AG20443 (cell line): ENCODE measurements at regions not wholly inside any gene's neighbourhood (a gene's known extent, or its start where the extent isn't known, plus 50 kb on each side); places are given as distances from the start of the nearest gene placed in this dataset.
A peak's percentile ranks its signal among the peaks of the same experiment; 100 is the strongest.

Source experiments
- DNase-seq: peaks from one replicate; pipeline ENCODE4 v3.0.0; 2012; ENCODE audit warnings: low spot score, mixed read lengths

DNA sequence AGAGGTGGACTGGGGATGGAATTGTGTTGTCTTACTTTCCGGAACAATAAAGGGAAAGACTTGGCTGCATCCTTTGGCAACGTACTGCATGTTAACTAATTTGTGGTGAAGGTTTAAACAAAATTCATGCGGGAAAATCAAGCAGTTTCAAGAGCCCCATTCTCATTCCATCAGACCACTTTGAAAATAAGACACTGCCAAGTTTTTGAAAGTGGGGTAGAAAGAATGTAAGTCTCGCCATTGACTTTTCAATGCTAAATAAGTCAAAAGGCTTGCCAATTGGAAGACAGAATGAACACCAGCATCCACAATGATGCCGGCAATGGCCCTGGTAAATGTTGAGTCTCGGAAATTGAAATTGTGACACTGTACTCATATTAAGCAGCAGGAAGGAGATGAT, 322.0 kb downstream of the RND3 start:
- DNase-seq: peak; percentile 14

DNA sequence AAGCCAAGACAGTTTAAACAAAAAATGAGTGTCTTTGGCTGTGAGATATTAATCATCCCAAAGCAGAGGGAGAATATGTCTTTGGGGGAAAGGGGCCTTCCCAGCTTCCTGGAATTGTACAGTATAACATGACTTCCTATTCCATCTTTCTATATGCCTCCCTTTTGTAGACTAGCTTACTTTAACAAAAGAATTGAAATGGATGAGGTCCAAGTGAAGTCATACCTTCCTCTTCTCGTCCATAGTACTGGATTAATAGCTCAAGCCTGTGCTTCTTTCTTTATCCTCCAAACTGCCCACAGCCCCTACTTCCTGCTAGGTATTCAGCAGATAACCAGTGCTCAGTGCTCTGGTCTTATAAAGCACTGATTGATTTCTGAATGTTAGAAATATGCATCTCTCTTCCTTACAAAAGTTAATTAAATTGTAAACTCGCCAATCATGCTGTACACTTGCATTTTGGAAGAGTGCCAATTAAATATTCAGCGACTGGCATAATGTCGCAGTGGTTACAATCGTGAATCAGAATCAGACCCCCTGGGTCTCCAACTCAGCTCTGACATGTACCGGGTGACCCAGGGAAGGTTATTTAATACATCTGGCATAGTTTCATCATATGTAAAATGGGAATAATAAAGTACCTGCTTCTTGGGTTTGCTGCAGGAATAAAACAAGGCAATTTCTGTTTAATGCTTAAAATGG, 325.1 kb downstream of the RND3 start:
- no peak for DNase-seq

GRCh38 chr2:150160058-150160457, 327.4 kb downstream of the RND3 start:
- DNase-seq: no peak

GRCh38 chr2:150159300-150159699, 328.2 kb downstream of the RND3 start:
- no peak for DNase-seq

- no peak for DNase-seq
These were observed 330.6 kb downstream of the RND3 start for GRCh38 chr2:150156876-150157275.

DNA sequence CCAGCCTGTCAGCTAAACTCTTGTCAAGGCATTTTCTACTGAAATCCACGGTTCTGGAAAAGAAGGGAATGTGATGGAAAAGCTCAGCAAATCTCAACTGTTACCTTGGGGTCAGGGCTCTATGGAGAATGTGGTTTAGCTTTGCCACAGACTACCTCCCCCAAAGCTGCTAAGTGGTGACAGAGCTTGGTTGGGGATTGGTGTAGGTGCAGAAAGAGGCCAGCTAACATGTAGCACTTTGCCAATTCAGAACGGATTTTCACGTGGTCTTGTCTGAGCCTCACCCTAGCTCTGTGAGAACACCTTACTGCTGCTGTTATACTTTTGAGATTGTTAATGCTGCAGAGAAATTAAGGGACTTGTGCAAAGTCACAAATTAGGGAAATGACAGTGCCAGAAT, 331.1 kb downstream of the RND3 start:
- DNase-seq: no peak

- no peak for DNase-seq
These were observed 333.1 kb downstream of the RND3 start for GRCh38 chr2:150154308-150154797.

DNA sequence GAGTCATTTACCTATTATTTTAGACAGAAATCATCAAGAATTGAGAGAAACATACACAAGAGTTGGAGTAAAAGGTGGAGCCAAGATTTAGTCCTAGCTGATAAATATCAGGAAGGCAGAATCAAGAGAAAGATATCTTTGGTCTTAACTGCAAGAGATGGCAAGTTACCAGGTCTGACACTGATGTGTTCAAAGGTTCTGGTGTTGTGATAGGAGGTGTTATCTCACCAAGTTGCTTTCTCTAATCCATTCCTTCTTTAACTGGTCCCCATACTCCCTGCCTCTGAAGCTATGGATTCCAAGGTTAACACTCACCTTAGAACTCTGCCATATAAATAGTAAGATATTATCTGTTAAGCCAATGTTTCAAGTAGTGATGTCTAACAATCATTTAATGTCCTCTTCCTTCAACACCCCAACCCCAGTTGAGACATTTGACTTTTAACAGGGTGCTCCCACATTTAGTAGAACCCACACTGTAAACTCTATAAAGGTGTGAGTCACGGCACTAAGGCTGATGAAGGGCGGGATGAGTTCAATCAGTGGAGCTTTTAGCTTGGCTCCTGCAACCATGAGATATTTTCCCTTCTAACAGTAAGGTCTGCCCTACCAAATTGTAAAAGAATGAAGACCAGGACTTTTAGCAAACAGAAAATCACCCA, 333.7 kb downstream of the RND3 start:
- no peak for DNase-seq

GRCh38 chr2:150152230-150152629, 335.2 kb downstream of the RND3 start:
- DNase-seq: no peak

DNA sequence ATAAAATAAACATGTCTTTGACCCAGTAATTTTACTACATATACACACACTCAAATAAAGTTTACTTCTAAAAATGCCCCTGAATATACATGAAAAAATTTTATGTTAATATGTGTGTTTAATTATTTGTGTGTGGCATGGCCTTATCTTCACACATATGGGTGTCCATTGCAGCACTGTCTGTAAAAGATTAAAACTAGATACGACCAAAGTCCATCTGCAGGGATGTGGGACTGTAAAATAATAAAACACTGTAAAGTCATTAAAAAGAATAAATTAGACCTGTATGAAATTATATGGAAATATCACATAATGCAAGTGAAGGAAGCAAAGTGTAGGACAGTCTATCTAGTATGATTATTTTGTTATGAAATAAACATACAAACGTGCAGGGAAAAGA, 337.3 kb downstream of the RND3 start:
- no peak for DNase-seq

DNA sequence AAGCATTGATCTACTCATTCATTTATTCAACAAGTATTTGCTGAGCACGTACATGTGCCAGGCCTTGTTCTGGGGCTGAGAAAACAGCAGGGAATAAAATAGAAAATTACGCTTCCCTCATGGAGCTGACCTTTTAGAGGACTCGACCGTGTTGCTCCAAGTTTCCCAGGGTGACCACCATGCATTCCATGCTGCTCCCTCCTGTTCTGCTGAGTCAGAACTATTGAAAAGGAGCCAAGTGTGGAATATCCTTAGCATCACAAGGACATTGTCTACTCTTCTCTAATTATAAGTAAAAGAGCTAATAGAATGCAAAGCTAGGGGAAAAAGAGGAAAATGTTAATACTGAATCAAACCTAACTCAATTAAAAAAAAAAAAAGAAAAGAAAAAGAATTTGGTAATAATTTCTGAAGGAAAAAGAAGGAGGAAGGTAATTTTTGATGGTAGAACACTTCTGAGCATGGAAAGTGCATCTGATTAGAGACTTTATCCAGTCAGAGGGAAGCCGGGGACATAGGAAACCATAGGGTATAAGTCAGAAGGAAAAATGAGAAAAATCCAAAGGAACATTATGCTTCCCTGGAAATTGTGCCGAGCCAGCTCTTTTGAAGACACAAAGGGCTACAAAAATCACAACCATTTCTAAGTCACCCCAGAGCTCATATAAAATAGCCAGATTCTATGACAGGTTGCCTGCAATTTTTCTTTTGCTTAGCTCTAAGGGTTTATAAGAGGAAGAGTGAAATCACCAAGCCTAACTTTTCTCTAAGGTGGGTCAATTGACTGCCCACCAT, 339.4 kb downstream of the RND3 start:
- no peak for DNase-seq

- no peak for DNase-seq
These were observed 340.6 kb downstream of the RND3 start for GRCh38 chr2:150146879-150147278.

- no peak for DNase-seq
These were observed 342.2 kb downstream of the RND3 start for GRCh38 chr2:150145299-150145692.

DNA sequence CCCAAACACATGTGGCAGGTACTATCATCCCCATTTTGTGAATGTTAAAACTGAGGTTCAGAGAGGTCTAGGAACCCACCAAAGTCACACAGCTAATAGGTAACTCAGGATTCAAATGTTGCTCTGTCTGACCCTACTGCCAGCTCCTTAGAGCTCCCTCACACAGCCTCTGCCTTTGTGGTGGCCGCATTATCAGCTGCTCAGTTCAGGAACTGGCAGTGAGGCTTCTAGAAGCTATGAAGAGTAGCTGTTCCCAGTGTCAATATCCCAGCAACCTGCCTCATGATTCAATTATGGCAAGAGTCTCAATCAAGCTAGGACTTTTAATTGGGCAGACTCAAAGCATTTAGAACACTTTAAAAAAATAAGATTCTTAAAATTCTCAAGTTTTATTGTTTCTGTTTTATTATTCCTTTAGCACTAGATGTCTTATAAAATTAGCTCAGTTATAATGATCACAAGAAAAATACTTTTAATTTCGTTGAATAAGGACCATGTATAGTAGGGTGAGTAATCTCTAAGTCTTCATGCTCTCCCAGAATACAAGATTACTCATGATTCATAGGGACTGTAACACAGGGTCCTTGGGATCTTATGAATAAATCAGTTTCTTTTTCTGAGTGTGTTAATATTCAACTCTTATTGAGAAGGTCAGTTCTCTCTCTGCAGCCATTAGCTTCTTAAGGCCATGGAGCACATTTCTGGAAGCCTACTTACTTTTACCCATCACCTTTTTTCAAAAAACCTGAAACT, 342.7 kb downstream of the RND3 start:
- DNase-seq: no peak

- no peak for DNase-seq
These were observed 344.4 kb downstream of the RND3 start for GRCh38 chr2:150143087-150143536.

DNA sequence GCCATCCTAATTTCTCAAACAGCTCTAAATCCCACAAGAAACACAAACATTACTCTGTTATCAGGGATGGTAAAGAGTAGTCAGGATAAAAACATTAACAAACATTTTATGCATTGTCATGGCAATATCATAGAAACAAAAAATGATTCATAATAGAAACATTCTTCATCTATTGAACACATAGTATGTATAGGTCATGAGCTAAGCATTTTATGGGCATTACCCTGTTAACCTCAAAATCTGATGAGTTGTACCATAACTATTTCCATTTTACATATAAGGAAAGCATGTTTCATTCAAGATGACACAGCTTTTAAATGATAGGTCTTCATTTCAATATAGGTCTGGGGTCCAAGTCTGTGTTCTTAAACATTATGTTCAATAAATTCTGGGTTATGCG, 344.9 kb downstream of the RND3 start:
- no peak for DNase-seq

- DNase-seq: no peak
These were observed 346.1 kb downstream of the RND3 start for GRCh38 chr2:150141226-150142001.

DNA sequence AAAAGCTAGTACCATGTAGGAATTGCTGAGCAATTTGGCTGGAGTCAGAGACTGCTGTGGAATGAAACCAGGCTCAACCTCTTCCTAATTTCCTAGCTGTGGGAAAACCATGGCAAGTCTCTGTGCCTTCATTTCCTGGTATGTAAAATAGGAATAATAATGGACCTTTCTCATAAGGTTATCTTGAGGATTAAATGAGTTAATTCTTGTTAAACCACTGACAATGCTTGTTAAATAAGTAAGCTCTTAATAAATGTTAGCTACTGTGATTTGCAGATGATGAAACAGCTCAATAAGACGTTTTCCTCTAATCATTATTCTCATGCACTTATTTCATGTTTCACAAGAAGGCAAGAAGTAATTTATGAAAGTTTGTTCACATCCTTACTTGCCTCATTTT, 346.7 kb downstream of the RND3 start:
- no peak for DNase-seq

DNA sequence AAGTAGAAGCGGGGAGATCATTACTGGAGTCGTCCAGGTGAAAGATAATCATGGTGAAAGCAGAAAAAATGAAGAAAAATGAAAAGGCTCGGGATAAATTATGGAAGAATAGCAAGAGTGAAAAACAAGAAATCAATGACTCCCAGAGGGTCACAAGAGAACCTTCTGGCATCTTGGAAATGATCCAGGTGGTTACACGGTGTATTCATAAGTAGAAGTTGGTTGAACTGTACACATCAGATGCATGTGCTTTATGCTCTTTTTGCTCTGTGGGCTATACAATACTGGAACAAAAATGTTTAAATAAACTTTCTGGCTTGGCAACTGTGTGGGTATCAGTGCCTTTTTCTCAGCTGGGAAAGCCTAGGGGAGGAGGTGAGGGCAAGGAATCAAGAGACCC, 348.9 kb downstream of the RND3 start:
- DNase-seq: no peak

- DNase-seq: no peak
These were observed 350.0 kb downstream of the RND3 start for GRCh38 chr2:150137338-150138069.

GRCh38 chr2:150136893-150137292, 350.6 kb downstream of the RND3 start:
- no peak for DNase-seq
